Mesenchymal stem cell (in vitro differentiated cells and primary cell): ENCODE measurements at regions not wholly inside any gene's neighbourhood (a gene's known extent, or its start where the extent isn't known, plus 50 kb on each side); places are given as distances from the start of the nearest gene placed in this dataset.

Experiments
- DNase-seq: peaks from one replicate; pipeline ENCODE4 v3.0.0-alpha.2; 2013
- H2AFZ ChIP-seq: one replicate; pipeline ENCODE4 v1.6.1; 2013; ENCODE audit warnings: low read depth, mild to moderate bottlenecking, control low read depth, inconsistent platforms, low read length, moderate library complexity
- H2AK5ac ChIP-seq: 2 replicates; pipeline ENCODE4 v1.6.1; 2013; ENCODE audit warnings: low read length, moderate library complexity, mild to moderate bottlenecking, inconsistent platforms; ENCODE audit not compliant: severe bottlenecking
- H2BK120ac ChIP-seq: one replicate; pipeline ENCODE4 v1.6.1; 2013; ENCODE audit warnings: low read depth, mild to moderate bottlenecking, inconsistent platforms, low read length, moderate library complexity
- H2BK12ac ChIP-seq, 2 experiments: one replicate each; pipeline ENCODE4 v1.6.1; 2013; ENCODE audit warnings: inconsistent platforms in 2 of 2, low read length in 2 of 2, mild to moderate bottlenecking in 2 of 2, moderate library complexity in 2 of 2, control low read depth in 1 of 2
- H2BK15ac ChIP-seq: one replicate; pipeline ENCODE4 v1.6.1; 2013; ENCODE audit warnings: mild to moderate bottlenecking, low read depth, inconsistent platforms; ENCODE audit not compliant: poor library complexity, severe bottlenecking
- H2BK5ac ChIP-seq: 2 replicates; pipeline ENCODE4 v1.6.1; 2013; ENCODE audit warnings: low read depth, mild to moderate bottlenecking, low read length, control low read depth, inconsistent platforms; ENCODE audit not compliant: poor library complexity, severe bottlenecking
- H3K14ac ChIP-seq, 2 experiments: one replicate each; pipeline ENCODE4 v1.6.1; 2013; ENCODE audit warnings: inconsistent platforms in 2 of 2, low read length in 2 of 2, control low read depth in 1 of 2, mild to moderate bottlenecking in 1 of 2, moderate library complexity in 1 of 2
- H3K18ac ChIP-seq, 2 experiments: one replicate each; pipeline ENCODE4 v1.6.1; 2013; ENCODE audit warnings: inconsistent platforms in 2 of 2, low read length in 2 of 2, control low read depth in 1 of 2, low read depth in 1 of 2, mild to moderate bottlenecking in 1 of 2
- H3K23ac ChIP-seq, 2 experiments: one replicate each; pipeline ENCODE4 v1.6.1; 2013; ENCODE audit warnings: inconsistent platforms in 2 of 2, low read length in 2 of 2, mild to moderate bottlenecking in 2 of 2, moderate library complexity in 2 of 2, control low read depth in 1 of 2
- H3K27ac ChIP-seq: 2 replicates; pipeline ENCODE4 v1.5.1; 2013; ENCODE audit warnings: mild to moderate bottlenecking, moderate library complexity, low read length, control low read depth, inconsistent platforms; ENCODE audit not compliant: poor library complexity, severe bottlenecking
- H3K27me3 ChIP-seq, 2 experiments: 2 replicates each; pipeline versions ENCODE4 v1.6.1 to v1.7.0; 2013; ENCODE audit warnings: low read length in 2 of 2, mild to moderate bottlenecking in 2 of 2, moderate library complexity in 2 of 2, control low read depth in 1 of 2, inconsistent platforms in 1 of 2; ENCODE audit not compliant: control insufficient read depth in 1 of 2, insufficient read depth in 1 of 2
- H3K36me3 ChIP-seq, 2 experiments: 2 replicates each; pipeline versions ENCODE4 v1.6.1 to v1.7.0; 2013; ENCODE audit warnings: low read length in 2 of 2, control low read depth in 1 of 2, inconsistent platforms in 1 of 2, low read depth in 1 of 2, mild to moderate bottlenecking in 1 of 2; ENCODE audit not compliant: insufficient read depth in 2 of 2, control insufficient read depth in 1 of 2
- H3K4ac ChIP-seq, 2 experiments: one replicate each; pipeline ENCODE4 v1.6.1; 2013; ENCODE audit warnings: inconsistent platforms in 2 of 2, low read length in 2 of 2, mild to moderate bottlenecking in 2 of 2, moderate library complexity in 2 of 2, control low read depth in 1 of 2, low read depth in 1 of 2
- H3K4me1 ChIP-seq: 2 replicates; pipeline ENCODE4 v1.6.1; 2013; ENCODE audit warnings: low read depth, low read length, control low read depth; ENCODE audit not compliant: control insufficient read depth, insufficient read depth
- H3K4me2 ChIP-seq: 2 replicates; pipeline ENCODE4 v1.6.1; 2013; ENCODE audit warnings: low read length, mild to moderate bottlenecking, inconsistent platforms; ENCODE audit not compliant: poor library complexity, severe bottlenecking
- H3K4me3 ChIP-seq, 2 experiments: 2 replicates each; pipeline versions ENCODE4 v1.5.1 to v1.7.0; 2013; ENCODE audit warnings: low read length in 2 of 2, mild to moderate bottlenecking in 2 of 2, control low read depth in 1 of 2, low read depth in 1 of 2; ENCODE audit not compliant: insufficient read depth in 1 of 2
- H3K79me1 ChIP-seq: replicated peaks from 2 replicates; pipeline ENCODE4 v1.6.1; 2013; ENCODE audit warnings: mild to moderate bottlenecking, control low read depth, low read length, inconsistent platforms; ENCODE audit not compliant: poor library complexity, severe bottlenecking
- H3K9ac ChIP-seq: 2 replicates; pipeline ENCODE4 v1.7.0; 2013; ENCODE audit warnings: mild to moderate bottlenecking, low read length, moderate library complexity
- H3K9me3 ChIP-seq: 2 replicates; pipeline ENCODE4 v1.7.0; 2013; ENCODE audit warnings: mild to moderate bottlenecking, low read length; ENCODE audit not compliant: control insufficient read depth
- H4K8ac ChIP-seq: one replicate; pipeline ENCODE4 v1.6.1; 2013; ENCODE audit warnings: inconsistent platforms, mild to moderate bottlenecking, low read length, moderate library complexity
- H4K91ac ChIP-seq: one replicate; pipeline ENCODE4 v1.6.1; 2013; ENCODE audit warnings: mild to moderate bottlenecking, low read length, inconsistent platforms
- whole genome bisulfite sequencing: methylation state at CpG from one replicate; pipeline ENCODE4 v1.1.7; 2013; ENCODE audit warnings: mixed read lengths; 5-methylcytosine and 5-hydroxymethylcytosine counted together

DNA sequence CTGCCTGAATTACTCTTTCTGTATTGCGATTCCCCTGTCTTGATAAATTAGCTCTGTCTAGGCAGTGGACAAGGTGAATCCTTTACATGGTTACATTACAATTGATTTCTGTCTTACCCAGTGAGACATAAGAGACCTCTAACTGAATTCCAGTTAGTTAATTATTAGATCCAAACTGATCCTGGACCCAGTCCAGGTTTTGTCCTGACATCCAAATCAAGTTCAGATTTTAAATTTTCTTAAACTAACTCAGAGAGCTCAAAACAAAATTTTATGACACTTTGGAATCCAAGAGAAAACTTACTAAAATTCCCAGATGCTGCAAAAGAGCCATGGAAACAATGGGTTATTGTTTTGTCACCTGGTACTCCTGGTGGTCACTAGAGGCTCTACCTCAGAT, 2166.6 kb downstream of the TP53TG3F start:
- no peak for DNase-seq
- H3K36me3 ChIP-seq, result no peaks in the 10 kb centered on the region
- peaks cover 8% of the 10 kb centered on the region for H3K9me3 ChIP-seq
- no peak overlapping the region for H2BK120ac ChIP-seq
- H2BK15ac ChIP-seq, result no peak overlapping the region
- H4K8ac ChIP-seq, result no peak overlapping the region
- H3K4me2 ChIP-seq, result no peak overlapping the region
- H3K4me1 ChIP-seq, result no peaks in the 10 kb centered on the region
- no peak overlapping the region for H2AK5ac ChIP-seq
- no peaks in the 10 kb centered on the region for H3K79me1 ChIP-seq
- no peak overlapping the region for H3K9ac ChIP-seq
- H3K27me3 ChIP-seq, result no peaks in the 10 kb centered on the region
- no peak overlapping the region for H3K27ac ChIP-seq
- no peak overlapping the region for H3K18ac ChIP-seq
- H2BK12ac ChIP-seq, result no peak overlapping the region
- H3K4ac ChIP-seq, result no peak overlapping the region
- no peak overlapping the region for H2AFZ ChIP-seq
- WGBS, result 100% methylated on average over 1 of the region's 1 CpG
- H3K23ac ChIP-seq, result no peak overlapping the region
- no peak overlapping the region for H3K4me3 ChIP-seq
- no peak overlapping the region for H4K91ac ChIP-seq
- no peak overlapping the region for H2BK5ac ChIP-seq
- H3K14ac ChIP-seq, result no peak overlapping the region

GRCh38 chr16:35628976-35629375, 2169.6 kb downstream of the TP53TG3F start:
- Histone ChIP-seq H3K4me2 (no peak overlapping the region), H3K9ac (no peak overlapping the region), H3K4ac (no peak overlapping the region), H3K18ac (no peak overlapping the region), H3K79me1 (no peaks in the 10 kb centered on the region), H3K9me3 (peaks cover 5% of the 10 kb centered on the region), H2AK5ac (no peak overlapping the region), H3K4me1 (no peaks in the 10 kb centered on the region), H4K8ac (no peak overlapping the region), H2BK12ac (no peak overlapping the region), H2BK120ac (no peak overlapping the region), H3K27me3 (no peaks in the 10 kb centered on the region), H3K14ac (no peak overlapping the region), H2AFZ (no peak overlapping the region), H3K4me3 (no peak overlapping the region), H2BK5ac (no peak overlapping the region), H2BK15ac (no peak overlapping the region), H3K27ac (no peak overlapping the region), H3K23ac (no peak overlapping the region), H4K91ac (no peak overlapping the region), H3K36me3 (no peaks in the 10 kb centered on the region)
- WGBS, result 69% methylated on average over 2 of the region's 3 CpGs
- no peak for DNase-seq

DNA sequence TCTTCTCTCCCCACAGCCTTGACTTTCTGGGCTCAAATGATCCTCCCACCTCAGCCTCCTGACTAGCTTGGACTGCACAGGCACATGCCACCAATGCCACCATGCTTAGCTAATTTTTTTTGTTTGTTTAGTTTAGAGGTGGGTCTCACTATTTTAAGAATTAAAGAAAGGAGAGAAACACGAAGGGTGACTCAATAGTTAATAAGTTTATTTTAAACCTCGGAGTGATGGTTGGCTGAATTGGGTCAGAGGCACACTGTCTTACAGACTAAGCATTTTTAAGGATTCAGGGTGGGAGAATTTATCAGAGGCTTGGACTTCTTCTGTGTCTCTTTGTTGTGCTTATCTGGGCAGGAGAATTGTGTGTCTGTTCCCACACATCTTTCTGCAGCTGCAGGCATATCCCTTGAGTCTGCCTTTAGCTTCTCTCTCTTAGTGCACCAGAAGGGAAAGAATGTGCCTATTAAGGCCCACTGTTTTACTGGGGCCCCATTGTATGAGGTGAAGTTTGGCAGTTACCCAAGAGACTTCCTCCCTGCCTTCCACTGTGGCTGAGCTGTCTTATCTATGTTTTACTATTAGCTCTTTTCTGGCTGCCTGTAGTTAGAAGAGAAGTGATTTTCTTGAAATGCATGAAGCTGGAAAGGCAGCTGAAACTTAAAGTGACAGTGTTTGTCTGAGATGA, 2172.0 kb downstream of the TP53TG3F start:
- no peak overlapping the region for H3K4me3 ChIP-seq
- no peaks in the 10 kb centered on the region for H3K36me3 ChIP-seq
- no peaks in the 10 kb centered on the region for H3K9me3 ChIP-seq
- no peak overlapping the region for H4K91ac ChIP-seq
- no peak overlapping the region for H3K14ac ChIP-seq
- no peak overlapping the region for H2AFZ ChIP-seq
- H3K27me3 ChIP-seq, result no peaks in the 10 kb centered on the region
- H3K23ac ChIP-seq, result no peak overlapping the region
- 18% methylated on average over 2 of the region's 2 CpGs for WGBS
- no peaks in the 10 kb centered on the region for H3K4me1 ChIP-seq
- H3K9ac ChIP-seq, result no peak overlapping the region
- no peak overlapping the region for H2BK120ac ChIP-seq
- H3K27ac ChIP-seq, result no peak overlapping the region
- no peak overlapping the region for H3K4me2 ChIP-seq
- H4K8ac ChIP-seq, result no peak overlapping the region
- no peaks in the 10 kb centered on the region for H3K79me1 ChIP-seq
- no peak overlapping the region for H3K18ac ChIP-seq
- no peak for DNase-seq
- H2BK12ac ChIP-seq, result no peak overlapping the region
- no peak overlapping the region for H2BK15ac ChIP-seq
- no peak overlapping the region for H2AK5ac ChIP-seq
- no peak overlapping the region for H3K4ac ChIP-seq
- no peak overlapping the region for H2BK5ac ChIP-seq

GRCh38 chr16:35636480-35637230, 2177.2 kb downstream of the TP53TG3F start:
- no peak overlapping the region for H2BK5ac ChIP-seq
- H2BK15ac ChIP-seq, result no peak overlapping the region
- no peak overlapping the region for H3K4me2 ChIP-seq
- peaks cover 3% of the 10 kb centered on the region for H3K9me3 ChIP-seq
- 33% methylated on average over 5 of the region's 5 CpGs for WGBS
- no peaks in the 10 kb centered on the region for H3K4me1 ChIP-seq
- no peak overlapping the region for H4K91ac ChIP-seq
- H3K4ac ChIP-seq, result no peak overlapping the region
- H3K36me3 ChIP-seq, result no peaks in the 10 kb centered on the region
- H3K4me3 ChIP-seq, result no peak overlapping the region
- H3K9ac ChIP-seq, result no peak overlapping the region
- H2BK12ac ChIP-seq, result no peak overlapping the region
- no peaks in the 10 kb centered on the region for H3K27me3 ChIP-seq
- DNase-seq, result no peak
- H2BK120ac ChIP-seq, result no peak overlapping the region
- no peak overlapping the region for H4K8ac ChIP-seq
- H3K79me1 ChIP-seq, result no peaks in the 10 kb centered on the region
- no peak overlapping the region for H3K23ac ChIP-seq
- no peak overlapping the region for H2AFZ ChIP-seq
- no peak overlapping the region for H3K27ac ChIP-seq
- no peak overlapping the region for H2AK5ac ChIP-seq
- no peak overlapping the region for H3K14ac ChIP-seq
- no peak overlapping the region for H3K18ac ChIP-seq
